GM20000 (cell line): ENCODE measurements at regions not wholly inside any gene's neighbourhood (a gene's known extent, or its start where the extent isn't known, plus 50 kb on each side); places are given as distances from the start of the nearest gene placed in this dataset.

ENCODE experiments used
- DNase-seq: peaks from one replicate; pipeline ENCODE4 v3.0.0; 2012; ENCODE audit warnings: low spot score
- TF ChIP-seq, protein P1 (sequence below): IDR thresholded peaks from 2 replicates; pipeline ENCODE4 v1.5.1; 2012; ENCODE audit warnings: mild to moderate bottlenecking, control low read depth; ENCODE audit errors: extremely low read depth, missing control alignments

- no peak for DNase-seq
- TF ChIP-seq, protein P1, sequence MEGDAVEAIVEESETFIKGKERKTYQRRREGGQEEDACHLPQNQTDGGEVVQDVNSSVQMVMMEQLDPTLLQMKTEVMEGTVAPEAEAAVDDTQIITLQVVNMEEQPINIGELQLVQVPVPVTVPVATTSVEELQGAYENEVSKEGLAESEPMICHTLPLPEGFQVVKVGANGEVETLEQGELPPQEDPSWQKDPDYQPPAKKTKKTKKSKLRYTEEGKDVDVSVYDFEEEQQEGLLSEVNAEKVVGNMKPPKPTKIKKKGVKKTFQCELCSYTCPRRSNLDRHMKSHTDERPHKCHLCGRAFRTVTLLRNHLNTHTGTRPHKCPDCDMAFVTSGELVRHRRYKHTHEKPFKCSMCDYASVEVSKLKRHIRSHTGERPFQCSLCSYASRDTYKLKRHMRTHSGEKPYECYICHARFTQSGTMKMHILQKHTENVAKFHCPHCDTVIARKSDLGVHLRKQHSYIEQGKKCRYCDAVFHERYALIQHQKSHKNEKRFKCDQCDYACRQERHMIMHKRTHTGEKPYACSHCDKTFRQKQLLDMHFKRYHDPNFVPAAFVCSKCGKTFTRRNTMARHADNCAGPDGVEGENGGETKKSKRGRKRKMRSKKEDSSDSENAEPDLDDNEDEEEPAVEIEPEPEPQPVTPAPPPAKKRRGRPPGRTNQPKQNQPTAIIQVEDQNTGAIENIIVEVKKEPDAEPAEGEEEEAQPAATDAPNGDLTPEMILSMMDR = no peak
Observed at GRCh38 chr11:33646629-33647028, 54.0 kb downstream of the C11orf91 start.

DNA sequence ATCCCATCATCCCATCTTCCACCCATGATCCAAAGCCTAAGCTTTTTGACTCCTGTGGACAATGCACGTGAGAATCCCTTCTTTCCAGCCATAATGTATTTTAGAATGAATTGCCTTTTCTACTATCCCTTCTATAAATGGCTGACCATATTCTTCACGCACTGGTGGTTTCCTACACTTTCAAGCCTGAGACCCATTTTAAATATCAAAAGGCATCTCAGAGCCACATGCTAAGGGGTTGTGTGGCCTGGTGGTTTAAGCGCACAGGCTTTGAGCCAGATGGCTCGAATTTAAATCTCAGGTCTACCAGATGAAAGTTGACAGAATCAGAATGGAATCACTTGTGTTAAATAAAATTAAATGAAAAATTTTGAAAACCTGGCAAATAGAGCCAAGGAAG is 54.5 kb downstream of the C11orf91 start:
- DNase-seq = no peak
- TF ChIP-seq, protein P1 = no peak

GRCh38 chr11:33645686-33646085 is 54.9 kb downstream of the C11orf91 start:
- no peak for DNase-seq
- TF ChIP-seq, protein P1 = no peak

DNA sequence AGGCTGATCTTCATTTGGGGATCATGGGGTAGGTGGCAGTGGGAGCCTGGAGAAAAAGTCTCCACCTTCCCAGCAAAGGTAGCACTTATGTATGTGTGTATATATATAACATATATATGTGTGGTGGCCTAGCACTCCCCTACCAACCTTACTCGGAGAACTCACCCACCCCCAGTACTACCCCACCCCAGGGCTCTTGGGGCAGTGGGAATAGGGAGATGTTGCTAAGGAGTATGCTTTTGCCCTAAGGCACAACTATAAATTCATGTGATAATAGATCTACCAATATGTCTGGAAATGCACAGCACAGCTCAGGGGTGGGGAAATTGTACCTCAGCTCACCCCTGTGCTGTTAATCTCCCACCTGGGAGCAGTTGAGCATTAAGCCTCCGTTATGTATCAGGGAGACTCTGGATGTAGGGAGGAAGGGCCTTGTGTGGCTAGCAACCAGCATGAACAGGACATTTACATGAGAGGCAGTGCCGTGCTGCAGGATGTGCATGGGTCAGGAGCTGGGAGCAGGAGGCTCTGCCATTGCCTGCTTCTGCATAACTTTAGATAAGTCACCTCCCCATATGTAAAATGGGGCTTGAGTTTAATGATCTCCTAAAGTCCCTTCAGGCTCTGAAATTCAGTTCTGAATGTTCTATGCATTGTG is 57.3 kb downstream of the C11orf91 start:
- no peak for DNase-seq
- TF ChIP-seq, protein P1 = no peak

DNA sequence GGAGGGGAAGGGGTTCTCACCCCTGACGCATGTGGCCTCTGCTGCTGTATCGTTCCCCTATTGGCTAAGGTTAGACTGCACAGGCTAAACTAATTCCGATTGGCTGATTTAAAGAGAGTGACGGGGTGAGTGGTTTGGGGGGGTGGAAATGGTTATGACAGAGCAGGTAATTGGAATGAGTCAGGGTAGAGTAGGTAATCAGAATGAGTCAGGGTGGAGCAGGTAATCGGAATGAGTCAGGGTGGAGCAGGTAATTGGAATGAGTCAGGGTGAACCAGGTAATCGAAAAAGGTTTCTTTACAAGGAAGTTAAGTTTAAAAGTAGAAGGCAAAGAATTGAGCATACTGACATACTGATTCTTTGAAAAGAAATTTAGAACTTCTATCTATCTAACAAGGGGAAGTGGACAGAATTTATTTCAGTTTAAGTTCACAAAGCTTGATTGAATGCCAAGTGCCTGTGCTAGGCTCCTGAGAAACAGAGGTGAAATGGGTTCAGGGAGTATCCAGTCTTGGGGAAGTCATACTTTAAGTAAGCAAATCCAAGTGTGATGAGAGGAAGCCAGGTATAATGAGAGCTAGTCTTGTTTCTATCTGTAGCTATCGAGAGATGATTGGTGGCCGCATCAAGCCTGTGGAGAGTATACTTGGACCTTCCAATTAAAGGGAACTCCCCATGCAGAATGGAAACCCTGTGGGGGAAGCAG is 58.0 kb downstream of the C11orf91 start:
- no peak for DNase-seq
- TF ChIP-seq, protein P1 = no peak

DNA sequence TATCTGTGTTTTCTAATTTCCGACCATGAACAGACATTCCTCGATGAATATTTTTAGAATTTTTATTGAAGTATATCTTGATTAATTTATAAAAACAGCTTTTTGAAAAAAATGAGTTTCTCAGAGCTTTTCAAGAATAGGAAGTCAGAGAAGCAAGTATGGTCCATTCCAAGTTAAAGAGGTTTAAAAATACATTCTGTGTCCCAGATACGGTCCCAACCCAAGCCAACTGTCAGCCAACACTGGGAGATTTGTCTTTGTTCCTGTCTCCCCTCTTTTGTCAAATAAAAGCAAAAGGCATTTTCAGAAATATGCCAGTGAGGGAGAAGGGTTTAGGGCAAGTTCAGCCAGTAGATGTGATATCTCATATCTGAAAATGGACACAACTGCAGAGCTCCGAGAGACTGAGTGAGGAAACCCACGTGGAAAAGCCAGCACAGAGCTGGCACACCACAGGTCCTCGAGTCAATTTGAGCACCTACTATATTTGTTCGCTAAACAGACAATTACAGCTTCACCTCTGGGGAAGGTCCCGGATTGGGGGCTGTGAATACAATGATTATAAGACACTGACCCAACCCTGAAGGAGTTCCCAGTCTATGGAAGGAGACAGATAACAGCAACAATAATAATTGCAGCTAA is 59.8 kb downstream of the C11orf91 start:
- no peak for DNase-seq
- TF ChIP-seq, protein P1 = no peak

DNA sequence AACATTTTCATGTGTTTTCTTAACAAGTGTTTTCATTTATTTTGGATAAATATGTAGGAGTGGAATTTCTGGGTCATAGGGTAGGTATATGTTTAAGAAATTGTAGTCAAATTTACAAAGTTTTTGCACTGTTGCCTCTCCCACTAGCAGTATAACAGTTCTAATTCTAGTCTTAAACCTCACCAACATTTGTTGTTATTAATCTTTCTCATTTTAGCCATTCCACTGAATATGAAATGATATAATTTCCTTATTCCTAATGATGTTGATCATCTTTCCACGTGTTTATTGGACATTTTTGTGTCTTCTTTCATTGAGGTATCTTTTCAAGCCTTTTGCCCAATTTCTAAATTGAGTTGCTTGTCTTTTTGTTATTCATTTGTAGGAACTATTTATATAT is 62.0 kb downstream of the C11orf91 start:
- TF ChIP-seq, protein P1 = no peak

More for the DNA sequence above, 62.0 kb downstream of the C11orf91 start:
- no peak for DNase-seq
